NOMO-1 treated with DMSO at 0.1 percent for 48 hours (cell line): ENCODE measurements at regions not wholly inside any gene's neighbourhood (a gene's known extent, or its start where the extent isn't known, plus 50 kb on each side); places are given as distances from the start of the nearest gene placed in this dataset.

Experiments
- DNase-seq: peaks from one replicate; lab custom pipeline; 2025; ENCODE audit not compliant: unreplicated experiment; lab: John Stamatoyannopoulos, UW

GRCh38 chr3:94673876-94674275 is 611.0 kb downstream of the NSUN3 start:
- no peak for DNase-seq

GRCh38 chr3:94686208-94686607 is 623.3 kb downstream of the NSUN3 start:
- DNase-seq, result no peak

- DNase-seq, result no peak
These were observed 631.3 kb downstream of the NSUN3 start for GRCh38 chr3:94693997-94694640.

GRCh38 chr3:94694894-94695293 is 632.0 kb downstream of the NSUN3 start:
- no peak for DNase-seq

GRCh38 chr3:94704467-94704866 is 641.6 kb downstream of the NSUN3 start:
- DNase-seq, result no peak

- DNase-seq, result no peak
These were observed 646.5 kb downstream of the NSUN3 start for GRCh38 chr3:94709249-94709902.

GRCh38 chr3:94714194-94714593 is 651.3 kb downstream of the NSUN3 start:
- no peak for DNase-seq

GRCh38 chr3:94716326-94717018 is 653.6 kb downstream of the NSUN3 start:
- no peak for DNase-seq

- DNase-seq, result no peak
These were observed 671.3 kb downstream of the NSUN3 start for GRCh38 chr3:94734206-94734605.

- DNase-seq, result no peak
These were observed 672.5 kb downstream of the NSUN3 start for GRCh38 chr3:94735354-94735753.

GRCh38 chr3:94737116-94737515 is 674.3 kb downstream of the NSUN3 start:
- no peak for DNase-seq

- no peak for DNase-seq
These were observed 676.6 kb downstream of the NSUN3 start for GRCh38 chr3:94739420-94739819.

- no peak for DNase-seq
These were observed 695.9 kb downstream of the NSUN3 start for GRCh38 chr3:94758751-94759150.

- DNase-seq, result no peak
These were observed 709.5 kb downstream of the NSUN3 start for GRCh38 chr3:94772402-94772801.

- DNase-seq, result no peak
These were observed 712.9 kb downstream of the NSUN3 start for GRCh38 chr3:94775746-94776145.

GRCh38 chr3:94776401-94776915 is 713.6 kb downstream of the NSUN3 start:
- DNase-seq, result no peak

- no peak for DNase-seq
These were observed 715.4 kb downstream of the NSUN3 start for GRCh38 chr3:94778289-94778688.

- no peak for DNase-seq
These were observed 716.1 kb downstream of the NSUN3 start for GRCh38 chr3:94778814-94779494.

- no peak for DNase-seq
These were observed 716.8 kb downstream of the NSUN3 start for GRCh38 chr3:94779699-94780098.

- DNase-seq, result no peak
These were observed 721.4 kb downstream of the NSUN3 start for GRCh38 chr3:94784274-94784673.

GRCh38 chr3:94787066-94787465 is 724.2 kb downstream of the NSUN3 start:
- DNase-seq, result no peak
